Testis (tissue), 2 donors: ENCODE measurements at regions not wholly inside any gene's neighbourhood (a gene's known extent, or its start where the extent isn't known, plus 50 kb on each side); places are given as distances from the start of the nearest gene placed in this dataset.

Experiments used
- DNase-seq: peaks from one replicate; pipeline ENCODE4 v3.0.0-alpha.2; 2019
- H3K27ac ChIP-seq, 2 donors: fragments of 200-600 bp; sonication (generic); one replicate each; pipeline ENCODE4 v1.5.1; 2019
- H3K27me3 ChIP-seq: fragments of 200-600 bp; sonication (generic); one replicate; pipeline ENCODE4 v1.5.1; 2019
- H3K36me3 ChIP-seq: fragments of 200-600 bp; sonication (generic); one replicate; pipeline ENCODE4 v1.5.1; 2017; ENCODE audit warnings: low read depth; ENCODE audit errors: missing control alignments
- H3K4me1 ChIP-seq: fragments of 200-600 bp; sonication (generic); one replicate; pipeline ENCODE4 v1.5.1; 2019
- H3K4me3 ChIP-seq, 2 donors: fragments of 200-600 bp; sonication (generic); one replicate each; pipeline ENCODE4 v1.5.1; 2017 to 2019
- H3K9me3 ChIP-seq: fragments of 200-600 bp; sonication (generic); one replicate; pipeline ENCODE4 v1.5.1; 2017
- POLR2A ChIP-seq: fragments of 450-650 bp; IDR thresholded peaks from one replicate; pipeline ENCODE4 v1.6.1; 2017; ENCODE audit warnings: antibody characterized with exemption, mild to moderate bottlenecking, moderate library complexity
- WGBS, 2 donors: methylation state at CpG; one replicate each; pipeline ENCODE4 v1.1.5; 2018; 5-methylcytosine and 5-hydroxymethylcytosine counted together
- intact Hi-C: fragments of 100-400 bp; cut with DNase I; formaldehyde crosslinking; loops from one replicate; pipeline ENCODE4 v1.15.1; 2023; ENCODE audit warnings: low total_unique reads
- TF ChIP-seq, protein P1 (sequence below), 3 experiments: fragments of 450-650 bp in 2 of 3; fragments of 200-600 bp in 1 of 3; sonication (generic) in 1 of 3; IDR thresholded peaks; one replicate each; pipeline ENCODE4 v1.5.1; 2016 to 2019; ENCODE audit warnings: antibody characterized with exemption in 3 of 3, mild to moderate bottlenecking in 2 of 3, moderate library complexity in 1 of 3

DNA sequence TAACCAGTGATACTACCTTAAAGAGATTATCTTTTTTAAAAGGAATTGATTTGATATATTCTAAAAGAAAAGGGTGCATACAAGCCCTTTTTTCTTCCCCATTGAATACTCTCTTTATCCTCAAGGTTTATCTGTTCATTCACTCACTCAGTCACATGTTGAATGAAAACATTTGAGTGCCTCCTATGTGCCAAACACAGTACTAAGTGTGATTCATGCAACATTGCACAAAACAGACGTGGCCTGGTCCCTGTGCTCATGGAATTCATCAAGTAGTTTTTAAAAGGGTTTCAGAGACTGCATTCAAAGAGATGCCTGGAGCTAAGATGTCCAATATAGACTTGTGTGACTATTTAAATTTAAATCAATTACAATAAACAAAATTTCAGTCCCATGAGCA is 462.2 kb upstream of the MDFIC2 start:
- H3K27me3 ChIP-seq, result no peaks in the 10 kb centered on the region

DNA sequence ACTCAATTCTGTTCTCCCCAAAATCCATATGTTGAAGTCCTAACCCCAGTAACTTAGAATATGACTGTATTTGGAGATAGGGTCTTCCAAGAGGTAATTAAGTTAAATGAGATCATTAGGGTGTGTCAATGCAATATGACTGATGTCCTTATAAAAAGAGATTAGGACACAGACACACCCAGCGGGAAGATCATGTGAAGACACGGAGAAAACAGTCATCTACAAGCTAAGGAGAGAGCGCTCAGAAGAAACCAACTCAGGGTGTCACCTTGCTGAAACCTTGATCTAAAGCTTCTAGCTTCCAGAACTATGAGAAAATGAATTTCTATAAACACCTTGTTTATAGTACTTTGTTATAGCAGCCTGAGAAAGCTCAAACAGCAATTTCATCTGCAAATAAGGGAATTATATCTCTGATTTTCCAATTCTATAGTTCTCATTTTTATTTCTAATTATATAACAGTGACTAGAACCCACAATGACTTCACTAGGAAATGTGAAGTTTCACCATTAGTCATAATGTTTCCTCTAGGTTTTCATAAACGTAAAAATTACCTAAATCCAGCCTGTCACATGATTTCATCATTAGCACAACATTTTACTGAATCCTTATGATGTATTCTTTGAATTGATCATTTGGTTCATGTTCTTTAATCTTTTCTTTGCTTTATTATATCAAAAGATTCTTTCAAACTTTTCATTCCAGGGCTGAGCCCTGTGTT is 459.1 kb upstream of the MDFIC2 start:
- no peak overlapping the region for H3K27ac ChIP-seq
- DNase-seq, result no peak
- no peaks in the 10 kb centered on the region for H3K4me1 ChIP-seq
- 91 to 93% methylated on average over 4 of the region's 4 CpGs for WGBS, 2 donors
- no peak overlapping the region for H3K4me3 ChIP-seq
- intact Hi-C loops, result no loop called here
- TF ChIP-seq, protein P1, sequence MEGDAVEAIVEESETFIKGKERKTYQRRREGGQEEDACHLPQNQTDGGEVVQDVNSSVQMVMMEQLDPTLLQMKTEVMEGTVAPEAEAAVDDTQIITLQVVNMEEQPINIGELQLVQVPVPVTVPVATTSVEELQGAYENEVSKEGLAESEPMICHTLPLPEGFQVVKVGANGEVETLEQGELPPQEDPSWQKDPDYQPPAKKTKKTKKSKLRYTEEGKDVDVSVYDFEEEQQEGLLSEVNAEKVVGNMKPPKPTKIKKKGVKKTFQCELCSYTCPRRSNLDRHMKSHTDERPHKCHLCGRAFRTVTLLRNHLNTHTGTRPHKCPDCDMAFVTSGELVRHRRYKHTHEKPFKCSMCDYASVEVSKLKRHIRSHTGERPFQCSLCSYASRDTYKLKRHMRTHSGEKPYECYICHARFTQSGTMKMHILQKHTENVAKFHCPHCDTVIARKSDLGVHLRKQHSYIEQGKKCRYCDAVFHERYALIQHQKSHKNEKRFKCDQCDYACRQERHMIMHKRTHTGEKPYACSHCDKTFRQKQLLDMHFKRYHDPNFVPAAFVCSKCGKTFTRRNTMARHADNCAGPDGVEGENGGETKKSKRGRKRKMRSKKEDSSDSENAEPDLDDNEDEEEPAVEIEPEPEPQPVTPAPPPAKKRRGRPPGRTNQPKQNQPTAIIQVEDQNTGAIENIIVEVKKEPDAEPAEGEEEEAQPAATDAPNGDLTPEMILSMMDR (IDR thresholded peaks at IDR 0.05), result no peak
- TF ChIP-seq POLR2A, result no peak
- no peaks in the 10 kb centered on the region for H3K9me3 ChIP-seq
- H3K36me3 ChIP-seq, result no peaks in the 10 kb centered on the region
- H3K27me3 ChIP-seq, result no peaks in the 10 kb centered on the region

More for the DNA sequence above, 462.2 kb upstream of the MDFIC2 start:
- TF ChIP-seq, protein P1 (IDR thresholded peaks at IDR 0.05), result no peak
- TF ChIP-seq POLR2A, result no peak
- H3K36me3 ChIP-seq, result no peaks in the 10 kb centered on the region
- no peak overlapping the region for H3K4me3 ChIP-seq
- no peak overlapping the region for H3K27ac ChIP-seq
- 84 to 94% methylated on average over 1 of the region's 1 CpG for WGBS, 2 donors
- intact Hi-C loops, result no loop called here
- no peak for DNase-seq
- no peaks in the 10 kb centered on the region for H3K4me1 ChIP-seq
- no peaks in the 10 kb centered on the region for H3K9me3 ChIP-seq

DNA sequence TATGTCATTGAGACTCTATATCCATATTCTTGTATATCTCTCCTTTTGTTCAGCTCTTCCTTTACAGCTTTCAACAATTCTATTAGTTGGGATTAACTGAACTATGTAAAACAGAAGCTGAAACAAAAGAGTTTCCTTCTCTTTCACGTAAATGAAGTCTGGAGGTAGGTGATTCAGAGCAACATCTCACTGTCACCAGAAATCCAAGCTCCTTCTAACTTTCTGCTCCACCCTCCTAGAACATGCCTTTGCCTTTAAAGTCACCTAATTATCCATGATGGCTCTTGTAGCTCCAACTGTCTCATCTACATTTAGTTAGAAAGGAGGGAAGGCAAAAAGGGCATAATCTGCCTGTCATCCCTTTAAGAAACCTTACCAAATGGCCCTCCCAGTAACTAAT is 458.2 kb upstream of the MDFIC2 start:
- H3K4me3 ChIP-seq, result no peak overlapping the region
- no peak for DNase-seq
- no peaks in the 10 kb centered on the region for H3K27me3 ChIP-seq
- no peaks in the 10 kb centered on the region for H3K9me3 ChIP-seq
- intact Hi-C loops, result no loop called here
- TF ChIP-seq POLR2A, result no peak
- TF ChIP-seq, protein P1 (IDR thresholded peaks at IDR 0.05), result no peak
- H3K36me3 ChIP-seq, result no peaks in the 10 kb centered on the region
- 79 to 81% methylated on average over 1 of the region's 1 CpG for WGBS, 2 donors
- no peaks in the 10 kb centered on the region for H3K4me1 ChIP-seq
- H3K27ac ChIP-seq, result no peak overlapping the region

DNA sequence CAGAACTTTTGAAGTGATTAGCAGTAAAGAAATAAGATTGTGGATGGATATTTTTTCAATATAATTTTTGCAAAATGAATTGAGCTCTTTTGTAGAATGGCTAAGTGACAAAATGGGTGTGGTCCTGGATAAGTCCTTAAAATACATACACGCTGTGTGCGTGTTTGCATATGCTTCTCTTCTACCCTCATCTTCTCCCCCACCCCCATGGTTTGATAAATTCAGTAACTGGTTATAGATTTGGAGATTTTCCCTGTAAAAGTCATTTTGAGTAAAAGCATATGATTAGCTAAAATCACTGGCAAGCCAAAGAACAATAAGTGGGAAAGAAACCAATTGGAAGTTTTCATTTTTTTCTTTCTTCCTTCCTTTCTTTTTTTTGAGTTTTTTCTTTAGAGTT is 453.9 kb upstream of the MDFIC2 start:
- no peaks in the 10 kb centered on the region for H3K36me3 ChIP-seq
- no peak overlapping the region for H3K27ac ChIP-seq
- no peak overlapping the region for H3K4me3 ChIP-seq
- 80 to 91% methylated on average over 2 of the region's 2 CpGs for WGBS, 2 donors
- no peaks in the 10 kb centered on the region for H3K27me3 ChIP-seq
- H3K9me3 ChIP-seq, result no peaks in the 10 kb centered on the region
- intact Hi-C loops, result no loop called here
- DNase-seq, result no peak
- H3K4me1 ChIP-seq, result no peaks in the 10 kb centered on the region
- no peak for TF ChIP-seq POLR2A
- TF ChIP-seq, protein P1 (IDR thresholded peaks at IDR 0.05), result no peak

DNA sequence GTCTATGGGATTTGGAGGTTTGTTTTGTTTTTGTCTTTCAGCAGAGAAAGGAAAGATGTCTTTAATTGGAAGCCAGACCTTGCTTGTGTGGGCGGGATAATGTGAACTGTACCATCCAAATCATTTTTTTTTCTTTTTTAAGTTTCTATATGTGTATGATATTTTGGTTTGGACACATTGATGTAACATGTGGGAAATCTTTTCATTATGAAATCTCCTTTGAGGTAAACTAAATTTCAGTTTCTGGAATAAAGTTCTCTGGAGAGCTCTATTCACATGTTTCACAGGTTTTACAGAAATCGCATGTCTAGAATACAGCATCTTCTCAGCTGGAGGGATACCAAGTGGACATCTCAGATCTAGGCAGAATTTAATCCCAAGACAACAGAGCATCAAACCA is 451.5 kb upstream of the MDFIC2 start:
- Histone ChIP-seq H3K27ac (no peak overlapping the region), H3K4me3 (no peak overlapping the region), H3K4me1 (no peaks in the 10 kb centered on the region), H3K36me3 (no peaks in the 10 kb centered on the region), H3K9me3 (no peaks in the 10 kb centered on the region), H3K27me3 (no peaks in the 10 kb centered on the region)
- DNase-seq, result no peak
- intact Hi-C loops, result no loop called here
- 88 to 91% methylated on average over 2 of the region's 2 CpGs for WGBS, 2 donors
- TF ChIP-seq, protein P1 (IDR thresholded peaks at IDR 0.05), result no peak
- no peak for TF ChIP-seq POLR2A
